Neural progenitor cell (in vitro differentiated cells): ENCODE measurements at regions not wholly inside any gene's neighbourhood (a gene's known extent, or its start where the extent isn't known, plus 50 kb on each side); places are given as distances from the start of the nearest gene placed in this dataset.

Experiments used
- EZH2 ChIP-seq: fragments of 200-600 bp; sonication (generic); IDR thresholded peaks from 2 replicates; pipeline ENCODE4 v1.6.1; 2017; ENCODE audit warnings: antibody characterized with exemption, mild to moderate bottlenecking, moderate library complexity
- EZH2phosphoT487 ChIP-seq: fragments of 200-600 bp; sonication (generic); IDR thresholded peaks from 2 replicates; pipeline ENCODE4 v1.6.1; 2017; ENCODE audit warnings: antibody characterized with exemption
- TF ChIP-seq, protein P1 (sequence below): fragments of 200-600 bp; sonication (generic); IDR thresholded peaks from 2 replicates; pipeline ENCODE4 v1.5.1; 2017; ENCODE audit warnings: antibody characterized with exemption, mild to moderate bottlenecking

DNA sequence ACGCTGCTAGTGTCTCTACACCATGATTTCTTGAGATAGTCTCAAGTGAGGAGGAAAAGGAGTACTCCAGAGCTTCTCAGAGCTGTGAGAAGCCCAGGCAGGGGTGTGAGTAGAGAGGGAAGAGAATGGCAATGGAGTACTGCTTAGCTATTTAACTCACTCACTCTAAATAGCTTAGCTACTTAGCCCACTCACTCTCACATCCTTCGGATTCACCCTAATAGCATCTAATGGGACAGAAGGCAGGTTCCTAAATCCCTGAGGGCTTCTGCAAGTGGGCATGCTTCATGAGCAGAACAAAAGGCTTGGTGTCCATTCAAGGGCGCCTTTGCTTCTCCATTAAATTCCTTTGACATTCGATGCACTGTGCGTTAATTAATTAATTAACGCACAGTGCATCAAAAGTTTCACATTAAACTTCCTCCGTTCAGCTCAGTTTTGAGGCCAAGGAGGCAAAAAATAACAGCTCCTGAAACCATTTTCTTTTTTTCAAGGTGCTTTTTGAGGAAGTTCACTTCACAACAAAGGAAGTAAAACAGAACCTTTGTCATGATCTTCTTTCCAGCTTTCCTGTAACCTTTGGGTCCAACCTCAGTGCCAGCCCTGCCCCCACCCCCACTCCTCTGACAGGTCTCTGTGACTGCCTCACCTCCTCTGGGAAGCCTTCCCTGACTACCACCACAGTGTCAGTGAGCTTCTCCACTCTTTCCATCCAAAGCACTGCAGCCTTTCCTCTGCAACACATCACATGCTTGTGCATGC is 294.0 kb downstream of the SEC61B start:
- TF ChIP-seq, protein P1, sequence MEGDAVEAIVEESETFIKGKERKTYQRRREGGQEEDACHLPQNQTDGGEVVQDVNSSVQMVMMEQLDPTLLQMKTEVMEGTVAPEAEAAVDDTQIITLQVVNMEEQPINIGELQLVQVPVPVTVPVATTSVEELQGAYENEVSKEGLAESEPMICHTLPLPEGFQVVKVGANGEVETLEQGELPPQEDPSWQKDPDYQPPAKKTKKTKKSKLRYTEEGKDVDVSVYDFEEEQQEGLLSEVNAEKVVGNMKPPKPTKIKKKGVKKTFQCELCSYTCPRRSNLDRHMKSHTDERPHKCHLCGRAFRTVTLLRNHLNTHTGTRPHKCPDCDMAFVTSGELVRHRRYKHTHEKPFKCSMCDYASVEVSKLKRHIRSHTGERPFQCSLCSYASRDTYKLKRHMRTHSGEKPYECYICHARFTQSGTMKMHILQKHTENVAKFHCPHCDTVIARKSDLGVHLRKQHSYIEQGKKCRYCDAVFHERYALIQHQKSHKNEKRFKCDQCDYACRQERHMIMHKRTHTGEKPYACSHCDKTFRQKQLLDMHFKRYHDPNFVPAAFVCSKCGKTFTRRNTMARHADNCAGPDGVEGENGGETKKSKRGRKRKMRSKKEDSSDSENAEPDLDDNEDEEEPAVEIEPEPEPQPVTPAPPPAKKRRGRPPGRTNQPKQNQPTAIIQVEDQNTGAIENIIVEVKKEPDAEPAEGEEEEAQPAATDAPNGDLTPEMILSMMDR = no peak
- TF ChIP-seq EZH2phosphoT487 = no peak
- no peak for TF ChIP-seq EZH2
